ENCODE measurements at regions not wholly inside any gene's neighbourhood (a gene's known extent, or its start where the extent isn't known, plus 50 kb on each side); places are given as distances from the start of the nearest gene placed in this dataset.

DNA sequence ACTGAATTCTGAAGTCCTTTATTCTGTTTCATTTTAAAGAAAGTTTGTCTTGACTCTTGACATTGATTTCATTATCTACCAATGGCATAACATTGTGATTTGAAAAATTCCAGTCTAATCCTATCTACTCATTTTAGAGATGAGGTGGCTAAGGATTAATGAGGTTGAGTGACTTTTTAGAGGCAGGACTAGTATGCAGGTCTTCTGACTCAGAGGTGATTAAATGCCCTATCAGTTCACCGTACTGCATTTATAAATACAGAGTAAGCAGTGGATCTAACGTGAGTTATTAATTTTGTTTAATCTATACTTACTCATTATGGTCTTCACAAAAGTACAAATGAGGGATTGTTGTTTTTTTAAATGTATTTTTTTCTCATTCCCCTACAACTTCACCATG lies 277.6 kb downstream of the PTBP2 start:
- no peaks in the 10 kb centered on the region for H3K4me1 ChIP-seq
- 93 to 95% methylated on average over 2 of the region's 2 CpGs for WGBS, 2 donors
- intact Hi-C loops (cut with DNase I): no loop called here
- no peaks in the 10 kb centered on the region for H3K27me3 ChIP-seq
- no peak overlapping the region for H3K4me3 ChIP-seq (replicated peaks in 1 of 3)
- no peaks in the 10 kb centered on the region for H3K9me3 ChIP-seq
- H3K36me3 ChIP-seq: no peaks in the 10 kb centered on the region
- no peak for TF ChIP-seq CTCF (IDR thresholded peaks at IDR 0.05)
- no peak for TF ChIP-seq POLR2A (IDR thresholded peaks at IDR 0.05)
- no peak for DNase-seq
- no peak overlapping the region for H3K27ac ChIP-seq

DNA sequence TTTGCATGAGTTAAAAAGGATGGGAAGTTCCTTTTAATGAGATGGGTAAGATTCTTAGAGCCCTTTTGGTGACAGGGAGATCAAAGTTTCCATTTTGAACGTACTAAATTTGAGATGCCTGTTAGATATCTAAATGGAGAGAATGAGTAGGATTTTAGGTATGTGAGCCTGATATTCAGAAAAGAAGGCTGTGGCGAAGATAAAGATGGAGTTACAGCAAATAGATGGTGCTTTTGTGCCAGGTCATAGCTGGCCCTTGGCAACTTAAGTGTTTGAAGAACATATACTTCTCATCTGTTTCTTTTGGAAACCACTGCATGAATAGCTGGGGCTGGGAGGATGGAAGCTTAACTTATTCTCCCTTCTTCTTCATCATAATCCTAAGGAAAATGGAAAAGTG lies 282.5 kb downstream of the PTBP2 start:
- no peaks in the 10 kb centered on the region for H3K36me3 ChIP-seq
- TF ChIP-seq CTCF (IDR thresholded peaks at IDR 0.05) (no peak), POLR2A (IDR thresholded peaks at IDR 0.05) (no peak)
- intact Hi-C loops (cut with DNase I): no loop called here
- WGBS, 2 donors: 39 to 78% methylated on average over 2 of the region's 2 CpGs
- H3K27ac ChIP-seq: no peak overlapping the region
- no peaks in the 10 kb centered on the region for H3K4me1 ChIP-seq
- H3K27me3 ChIP-seq: no peaks in the 10 kb centered on the region
- DNase-seq: no peak
- H3K9me3 ChIP-seq: no peaks in the 10 kb centered on the region
- H3K4me3 ChIP-seq (replicated peaks in 1 of 3): no peak overlapping the region

DNA sequence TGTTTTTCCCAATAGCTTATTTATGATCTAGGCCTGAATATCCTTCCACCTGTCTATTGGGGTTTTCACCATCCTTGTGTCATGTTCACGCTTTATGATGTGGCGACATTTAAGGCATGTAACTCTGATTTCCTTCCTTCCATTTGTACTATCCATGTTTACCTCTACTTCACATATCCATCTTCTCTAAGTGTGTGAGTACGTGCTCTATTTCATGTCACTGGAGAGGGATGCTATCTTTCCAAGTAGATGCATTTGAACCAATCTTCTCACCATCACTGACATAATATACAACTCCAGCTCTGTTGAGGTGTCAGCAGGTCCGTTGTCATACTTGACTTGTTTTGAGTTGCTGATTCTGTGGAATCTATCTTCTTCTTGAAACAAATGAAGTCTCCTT lies 283.2 kb downstream of the PTBP2 start:
- DNase-seq: no peak
- TF ChIP-seq CTCF (IDR thresholded peaks at IDR 0.05) (no peak), POLR2A (IDR thresholded peaks at IDR 0.05) (no peak)
- no peak overlapping the region for H3K27ac ChIP-seq
- H3K9me3 ChIP-seq: no peaks in the 10 kb centered on the region
- intact Hi-C loops (cut with DNase I): no loop called here
- H3K36me3 ChIP-seq: no peaks in the 10 kb centered on the region
- no peak overlapping the region for H3K4me3 ChIP-seq (replicated peaks in 1 of 3)
- no peaks in the 10 kb centered on the region for H3K27me3 ChIP-seq
- WGBS, 2 donors: 89 to 92% methylated on average over 4 of the region's 4 CpGs
- no peaks in the 10 kb centered on the region for H3K4me1 ChIP-seq

DNA sequence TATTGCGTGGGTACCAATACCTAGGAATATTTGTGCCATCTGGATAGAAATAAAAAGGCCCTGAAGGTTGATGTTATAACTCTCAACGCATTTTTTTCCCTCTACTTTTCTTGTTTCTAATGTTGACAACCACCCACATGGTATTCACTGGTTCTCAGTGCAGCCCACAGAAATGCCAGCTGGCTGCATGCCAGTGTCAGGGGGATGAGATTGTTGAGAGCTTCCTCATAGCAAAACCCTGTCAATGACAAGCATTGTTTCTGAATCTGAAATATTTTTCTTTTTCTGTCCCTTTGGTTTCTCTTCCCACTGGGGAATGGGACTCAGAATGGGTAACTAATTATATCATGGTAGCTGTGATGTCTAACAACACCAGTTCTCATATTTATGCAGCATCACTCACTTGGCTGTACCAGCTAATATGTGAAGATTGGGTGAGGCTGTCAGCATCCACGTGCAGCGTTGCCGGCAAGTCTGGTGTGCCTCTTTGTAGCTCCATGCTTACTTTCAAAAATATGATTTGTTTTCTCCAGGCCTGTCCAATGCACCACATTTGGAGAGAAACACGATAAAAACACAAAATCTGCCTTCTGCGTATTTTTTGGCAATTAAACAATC lies 284.6 kb downstream of the PTBP2 start:
- H3K9me3 ChIP-seq: no peaks in the 10 kb centered on the region
- no peak overlapping the region for H3K4me3 ChIP-seq (replicated peaks in 1 of 3)
- TF ChIP-seq CTCF (IDR thresholded peaks at IDR 0.05): no peak
- TF ChIP-seq POLR2A (IDR thresholded peaks at IDR 0.05): no peak
- H3K27me3 ChIP-seq: no peaks in the 10 kb centered on the region
- intact Hi-C loops (cut with DNase I): no loop called here
- H3K4me1 ChIP-seq: no peaks in the 10 kb centered on the region
- DNase-seq: peak in 1 of 2 donors; percentile 1
- 71 to 79% methylated on average over 7 of the region's 7 CpGs for WGBS, 2 donors
- H3K27ac ChIP-seq: no peak overlapping the region
- no peaks in the 10 kb centered on the region for H3K36me3 ChIP-seq

- H3K4me3 ChIP-seq (replicated peaks in 1 of 3): no peak overlapping the region
- H3K4me1 ChIP-seq: no peaks in the 10 kb centered on the region
- no peak for DNase-seq
- TF ChIP-seq POLR2A (IDR thresholded peaks at IDR 0.05) (no peak), CTCF (IDR thresholded peaks at IDR 0.05) (no peak)
- H3K27me3 ChIP-seq: no peaks in the 10 kb centered on the region
- H3K36me3 ChIP-seq: no peaks in the 10 kb centered on the region
- no peak overlapping the region for H3K27ac ChIP-seq
- H3K9me3 ChIP-seq: no peaks in the 10 kb centered on the region
- intact Hi-C loops (cut with DNase I): no loop called here
Observed at GRCh38 chr1:97007840-97008604, 286.4 kb downstream of the PTBP2 start.
